Mesenchymal stem cell (in vitro differentiated cells and primary cell): ENCODE measurements at regions not wholly inside any gene's neighbourhood (a gene's known extent, or its start where the extent isn't known, plus 50 kb on each side); places are given as distances from the start of the nearest gene placed in this dataset.

Experiments
- DNase-seq: peaks from one replicate; pipeline ENCODE4 v3.0.0-alpha.2; 2013
- H2AFZ ChIP-seq: one replicate; pipeline ENCODE4 v1.6.1; 2013; ENCODE audit warnings: low read depth, mild to moderate bottlenecking, control low read depth, inconsistent platforms, low read length, moderate library complexity
- H2AK5ac ChIP-seq: 2 replicates; pipeline ENCODE4 v1.6.1; 2013; ENCODE audit warnings: low read length, moderate library complexity, mild to moderate bottlenecking, inconsistent platforms; ENCODE audit not compliant: severe bottlenecking
- H2BK120ac ChIP-seq: one replicate; pipeline ENCODE4 v1.6.1; 2013; ENCODE audit warnings: low read depth, mild to moderate bottlenecking, inconsistent platforms, low read length, moderate library complexity
- H2BK12ac ChIP-seq, 2 experiments: one replicate each; pipeline ENCODE4 v1.6.1; 2013; ENCODE audit warnings: inconsistent platforms in 2 of 2, low read length in 2 of 2, mild to moderate bottlenecking in 2 of 2, moderate library complexity in 2 of 2, control low read depth in 1 of 2
- H2BK15ac ChIP-seq: one replicate; pipeline ENCODE4 v1.6.1; 2013; ENCODE audit warnings: mild to moderate bottlenecking, low read depth, inconsistent platforms; ENCODE audit not compliant: poor library complexity, severe bottlenecking
- H2BK5ac ChIP-seq: 2 replicates; pipeline ENCODE4 v1.6.1; 2013; ENCODE audit warnings: low read depth, mild to moderate bottlenecking, low read length, control low read depth, inconsistent platforms; ENCODE audit not compliant: poor library complexity, severe bottlenecking
- H3K14ac ChIP-seq, 2 experiments: one replicate each; pipeline ENCODE4 v1.6.1; 2013; ENCODE audit warnings: inconsistent platforms in 2 of 2, low read length in 2 of 2, control low read depth in 1 of 2, mild to moderate bottlenecking in 1 of 2, moderate library complexity in 1 of 2
- H3K18ac ChIP-seq, 2 experiments: one replicate each; pipeline ENCODE4 v1.6.1; 2013; ENCODE audit warnings: inconsistent platforms in 2 of 2, low read length in 2 of 2, control low read depth in 1 of 2, low read depth in 1 of 2, mild to moderate bottlenecking in 1 of 2
- H3K23ac ChIP-seq, 2 experiments: one replicate each; pipeline ENCODE4 v1.6.1; 2013; ENCODE audit warnings: inconsistent platforms in 2 of 2, low read length in 2 of 2, mild to moderate bottlenecking in 2 of 2, moderate library complexity in 2 of 2, control low read depth in 1 of 2
- H3K27ac ChIP-seq: 2 replicates; pipeline ENCODE4 v1.5.1; 2013; ENCODE audit warnings: mild to moderate bottlenecking, moderate library complexity, low read length, control low read depth, inconsistent platforms; ENCODE audit not compliant: poor library complexity, severe bottlenecking
- H3K27me3 ChIP-seq, 2 experiments: 2 replicates each; pipeline versions ENCODE4 v1.6.1 to v1.7.0; 2013; ENCODE audit warnings: low read length in 2 of 2, mild to moderate bottlenecking in 2 of 2, moderate library complexity in 2 of 2, control low read depth in 1 of 2, inconsistent platforms in 1 of 2; ENCODE audit not compliant: control insufficient read depth in 1 of 2, insufficient read depth in 1 of 2
- H3K36me3 ChIP-seq, 2 experiments: 2 replicates each; pipeline versions ENCODE4 v1.6.1 to v1.7.0; 2013; ENCODE audit warnings: low read length in 2 of 2, control low read depth in 1 of 2, inconsistent platforms in 1 of 2, low read depth in 1 of 2, mild to moderate bottlenecking in 1 of 2; ENCODE audit not compliant: insufficient read depth in 2 of 2, control insufficient read depth in 1 of 2
- H3K4ac ChIP-seq, 2 experiments: one replicate each; pipeline ENCODE4 v1.6.1; 2013; ENCODE audit warnings: inconsistent platforms in 2 of 2, low read length in 2 of 2, mild to moderate bottlenecking in 2 of 2, moderate library complexity in 2 of 2, control low read depth in 1 of 2, low read depth in 1 of 2
- H3K4me1 ChIP-seq: 2 replicates; pipeline ENCODE4 v1.6.1; 2013; ENCODE audit warnings: low read depth, low read length, control low read depth; ENCODE audit not compliant: control insufficient read depth, insufficient read depth
- H3K4me2 ChIP-seq: 2 replicates; pipeline ENCODE4 v1.6.1; 2013; ENCODE audit warnings: low read length, mild to moderate bottlenecking, inconsistent platforms; ENCODE audit not compliant: poor library complexity, severe bottlenecking
- H3K4me3 ChIP-seq, 2 experiments: 2 replicates each; pipeline versions ENCODE4 v1.5.1 to v1.7.0; 2013; ENCODE audit warnings: low read length in 2 of 2, mild to moderate bottlenecking in 2 of 2, control low read depth in 1 of 2, low read depth in 1 of 2; ENCODE audit not compliant: insufficient read depth in 1 of 2
- H3K79me1 ChIP-seq: replicated peaks from 2 replicates; pipeline ENCODE4 v1.6.1; 2013; ENCODE audit warnings: mild to moderate bottlenecking, control low read depth, low read length, inconsistent platforms; ENCODE audit not compliant: poor library complexity, severe bottlenecking
- H3K9ac ChIP-seq: 2 replicates; pipeline ENCODE4 v1.7.0; 2013; ENCODE audit warnings: mild to moderate bottlenecking, low read length, moderate library complexity
- H3K9me3 ChIP-seq: 2 replicates; pipeline ENCODE4 v1.7.0; 2013; ENCODE audit warnings: mild to moderate bottlenecking, low read length; ENCODE audit not compliant: control insufficient read depth
- H4K8ac ChIP-seq: one replicate; pipeline ENCODE4 v1.6.1; 2013; ENCODE audit warnings: inconsistent platforms, mild to moderate bottlenecking, low read length, moderate library complexity
- H4K91ac ChIP-seq: one replicate; pipeline ENCODE4 v1.6.1; 2013; ENCODE audit warnings: mild to moderate bottlenecking, low read length, inconsistent platforms
- WGBS: methylation state at CpG from one replicate; pipeline ENCODE4 v1.1.7; 2013; ENCODE audit warnings: mixed read lengths; 5-methylcytosine and 5-hydroxymethylcytosine counted together

- no peaks in the 10 kb centered on the region for H3K36me3 ChIP-seq
- H2BK15ac ChIP-seq, result no peak overlapping the region
- H3K14ac ChIP-seq, result no peak overlapping the region
Observed at GRCh38 chr5:40046792-40047191, 622.0 kb upstream of the DAB2 start.

DNA sequence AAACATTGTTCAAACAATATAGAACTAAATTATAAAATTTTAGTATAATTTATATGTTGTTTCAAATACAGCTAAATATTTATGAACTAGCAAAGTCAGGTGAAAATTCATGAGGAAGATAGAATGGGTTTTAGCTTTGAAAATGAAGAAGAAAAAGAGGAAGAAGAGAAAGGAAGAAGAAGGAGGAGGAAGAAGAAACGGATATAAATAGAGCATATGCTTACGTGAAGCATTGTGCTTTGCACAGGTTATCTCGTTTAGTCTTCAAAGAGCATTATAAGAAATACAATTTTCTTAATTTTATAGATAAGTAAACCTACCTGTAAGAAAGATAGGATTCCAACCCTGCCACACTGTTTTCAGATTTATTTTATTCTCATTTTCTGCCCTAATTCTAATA lies 620.6 kb upstream of the DAB2 start:
- DNase-seq, result no peak
- no peak overlapping the region for H3K4me2 ChIP-seq
- H3K9ac ChIP-seq, result no peak overlapping the region
- H2AFZ ChIP-seq, result no peak overlapping the region
- no peak overlapping the region for H2BK120ac ChIP-seq
- H2BK15ac ChIP-seq, result no peak overlapping the region
- WGBS, result no CpG with 5 or more reads among the region's 3 CpGs
- no peaks in the 10 kb centered on the region for H3K9me3 ChIP-seq
- H2BK5ac ChIP-seq, result no peak overlapping the region
- H3K27me3 ChIP-seq, result no peaks in the 10 kb centered on the region
- H3K23ac ChIP-seq, result no peak overlapping the region
- H2BK12ac ChIP-seq, result no peak overlapping the region
- no peak overlapping the region for H3K4ac ChIP-seq
- H3K4me3 ChIP-seq, result no peak overlapping the region
- H3K4me1 ChIP-seq, result no peaks in the 10 kb centered on the region
- H3K27ac ChIP-seq, result no peak overlapping the region
- no peak overlapping the region for H2AK5ac ChIP-seq
- H3K36me3 ChIP-seq, result no peaks in the 10 kb centered on the region
- H4K8ac ChIP-seq, result no peak overlapping the region
- H4K91ac ChIP-seq, result no peak overlapping the region
- no peaks in the 10 kb centered on the region for H3K79me1 ChIP-seq
- H3K14ac ChIP-seq, result no peak overlapping the region
- no peak overlapping the region for H3K18ac ChIP-seq

More at GRCh38 chr5:40046792-40047191, 622.0 kb upstream of the DAB2 start:
- no peak overlapping the region for H3K23ac ChIP-seq
- H2AFZ ChIP-seq, result no peak overlapping the region
- H3K4ac ChIP-seq, result no peak overlapping the region
- no peaks in the 10 kb centered on the region for H3K79me1 ChIP-seq
- H2BK5ac ChIP-seq, result no peak overlapping the region
- no peak overlapping the region for H3K18ac ChIP-seq
- no peaks in the 10 kb centered on the region for H3K27me3 ChIP-seq
- no peaks in the 10 kb centered on the region for H3K9me3 ChIP-seq
- no peak overlapping the region for H3K4me3 ChIP-seq
- H3K27ac ChIP-seq, result peak overlapping the region; percentile 76
- H2AK5ac ChIP-seq, result no peak overlapping the region
- no peak overlapping the region for H3K4me2 ChIP-seq
- H4K91ac ChIP-seq, result no peak overlapping the region
- no peaks in the 10 kb centered on the region for H3K4me1 ChIP-seq
- H2BK12ac ChIP-seq, result no peak overlapping the region
- no peak overlapping the region for H3K9ac ChIP-seq
- DNase-seq, result no peak
- H2BK120ac ChIP-seq, result no peak overlapping the region
- H4K8ac ChIP-seq, result no peak overlapping the region
- 75% methylated on average over 1 of the region's 1 CpG for WGBS

- no peak for DNase-seq
- Histone ChIP-seq H3K23ac (no peak overlapping the region), H3K14ac (no peak overlapping the region), H2BK120ac (no peak overlapping the region), H3K4me1 (no peaks in the 10 kb centered on the region), H4K8ac (no peak overlapping the region), H2BK15ac (no peak overlapping the region), H2AK5ac (no peak overlapping the region), H2BK5ac (no peak overlapping the region), H3K36me3 (no peaks in the 10 kb centered on the region), H4K91ac (no peak overlapping the region), H2BK12ac (no peak overlapping the region), H3K9me3 (no peaks in the 10 kb centered on the region), H3K27me3 (no peaks in the 10 kb centered on the region), H2AFZ (no peak overlapping the region), H3K4ac (no peak overlapping the region), H3K27ac (no peak overlapping the region), H3K18ac (no peak overlapping the region), H3K9ac (no peak overlapping the region), H3K79me1 (no peaks in the 10 kb centered on the region), H3K4me3 (no peak overlapping the region), H3K4me2 (no peak overlapping the region)
- 97% methylated on average over 7 of the region's 8 CpGs for WGBS
Observed at GRCh38 chr5:40043916-40044315, 619.1 kb upstream of the DAB2 start.

- H2BK5ac ChIP-seq, result no peak overlapping the region
- H3K79me1 ChIP-seq, result no peaks in the 10 kb centered on the region
- H3K4me3 ChIP-seq, result no peak overlapping the region
- no peaks in the 10 kb centered on the region for H3K4me1 ChIP-seq
- no peak overlapping the region for H2BK12ac ChIP-seq
- H3K14ac ChIP-seq, result no peak overlapping the region
- H3K27ac ChIP-seq, result no peak overlapping the region
- H4K91ac ChIP-seq, result no peak overlapping the region
- DNase-seq, result no peak
- H3K23ac ChIP-seq, result no peak overlapping the region
- H3K9me3 ChIP-seq, result no peaks in the 10 kb centered on the region
- H4K8ac ChIP-seq, result no peak overlapping the region
- no peaks in the 10 kb centered on the region for H3K27me3 ChIP-seq
- no peak overlapping the region for H3K9ac ChIP-seq
- H2AFZ ChIP-seq, result no peak overlapping the region
- no peak overlapping the region for H2BK15ac ChIP-seq
- no peak overlapping the region for H3K4ac ChIP-seq
- H3K4me2 ChIP-seq, result no peak overlapping the region
- H3K18ac ChIP-seq, result no peak overlapping the region
- H2AK5ac ChIP-seq, result no peak overlapping the region
- 88% methylated on average over 1 of the region's 1 CpG for WGBS
- H3K36me3 ChIP-seq, result no peaks in the 10 kb centered on the region
- H2BK120ac ChIP-seq, result no peak overlapping the region
Observed at GRCh38 chr5:40041452-40041851, 616.7 kb upstream of the DAB2 start.
